Putamen (tissue), 1 donor: ENCODE measurements at regions not wholly inside any gene's neighbourhood (a gene's known extent, or its start where the extent isn't known, plus 50 kb on each side); places are given as distances from the start of the nearest gene placed in this dataset.

Experiments
- DNase-seq: peaks from one replicate; pipeline ENCODE4 v3.0.0-alpha.2; 2016; ENCODE audit warnings: low spot score

DNA sequence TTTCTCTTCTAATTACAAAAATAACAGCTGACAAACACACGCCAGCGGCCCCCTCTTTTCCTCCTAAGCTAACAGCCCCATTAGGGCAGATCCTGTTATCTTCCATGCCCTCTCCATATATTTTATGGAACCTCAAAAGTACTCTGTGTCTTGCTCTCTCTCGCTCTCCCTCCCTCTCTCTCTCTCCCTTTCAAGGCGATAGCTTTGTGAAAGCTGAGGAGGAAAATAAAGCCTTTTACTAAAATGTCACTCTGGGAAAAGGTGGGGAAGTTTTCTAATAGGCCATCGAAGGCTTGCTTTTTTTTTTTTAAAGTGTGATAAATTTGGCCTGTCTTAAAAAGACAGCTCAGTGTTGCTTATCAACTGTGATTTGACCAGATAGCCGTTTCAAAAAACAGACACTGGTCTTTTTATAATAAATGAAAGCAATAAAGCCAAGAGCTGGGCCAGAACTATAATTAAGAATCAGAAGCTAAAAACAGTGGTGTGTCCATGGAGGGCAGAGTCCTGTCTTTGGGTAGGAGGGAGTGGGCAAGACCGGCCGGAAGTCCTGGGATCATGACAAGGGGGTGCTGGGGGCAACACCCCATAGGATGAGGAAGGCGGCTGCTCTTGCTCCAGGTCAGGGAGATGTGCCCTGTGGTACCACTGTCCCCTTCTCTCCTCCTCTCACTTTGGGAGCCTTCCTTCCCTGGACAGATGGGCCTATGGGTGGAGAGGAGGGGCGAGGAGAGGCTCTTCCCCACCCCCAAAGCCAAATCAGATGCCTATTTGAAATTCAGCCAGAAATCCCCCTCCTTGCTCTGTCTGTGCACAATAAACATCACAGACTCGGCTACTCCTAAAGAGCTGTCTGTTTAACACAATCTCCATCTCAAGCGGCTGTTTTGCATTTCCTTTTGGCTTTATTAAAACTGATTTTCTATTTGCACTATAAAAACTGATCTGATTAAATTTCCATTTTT lies 267.2 kb downstream of the BUD13 start:
- no peak for DNase-seq

GRCh38 chr11:116504541-116505297 lies 268.1 kb downstream of the BUD13 start:
- DNase-seq = no peak

DNA sequence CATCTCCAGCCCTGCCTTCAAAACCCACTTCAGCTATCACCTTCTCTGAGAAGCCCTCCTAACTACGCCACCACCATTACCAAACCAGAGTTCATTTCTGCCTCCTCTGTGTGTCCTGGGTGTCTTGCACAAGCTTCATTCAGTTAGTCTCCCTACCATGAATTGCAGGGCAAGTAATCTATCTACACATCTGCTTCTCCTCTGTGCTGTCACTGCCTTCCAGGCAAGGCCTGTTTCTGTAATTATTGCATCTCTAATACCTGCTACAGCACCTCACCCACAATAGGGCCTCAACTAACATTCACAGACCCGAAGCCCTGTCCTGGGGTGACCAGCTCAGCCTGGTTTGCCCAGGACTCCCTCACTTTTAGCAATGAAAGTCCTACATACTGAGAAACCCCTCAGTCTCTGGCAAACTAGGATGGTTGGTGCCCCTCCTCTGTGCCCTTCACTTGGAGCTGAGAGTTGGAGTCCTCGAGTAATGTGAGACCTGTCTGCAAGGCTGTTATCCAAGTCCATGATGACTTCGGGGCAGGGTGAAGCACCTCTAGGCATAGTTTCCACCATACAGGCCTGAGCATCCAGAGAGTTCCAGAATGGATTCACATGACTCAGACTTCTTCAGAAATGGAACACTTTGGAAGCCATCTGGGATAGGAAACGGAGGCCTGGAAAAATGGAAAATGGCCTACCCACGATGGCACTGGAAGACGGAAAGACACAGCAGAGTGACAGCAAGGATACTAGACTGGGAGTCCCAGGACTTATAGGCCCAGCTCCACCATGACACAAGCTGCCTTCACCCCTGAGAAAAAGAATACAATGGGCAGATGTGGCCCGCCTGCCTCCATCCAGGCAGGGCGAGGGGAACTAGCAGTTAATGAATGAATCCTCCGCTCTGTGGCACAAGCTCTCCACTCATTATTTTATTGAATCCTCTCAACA lies 269.3 kb downstream of the BUD13 start:
- no peak for DNase-seq

GRCh38 chr11:116502641-116503061 lies 270.1 kb downstream of the BUD13 start:
- DNase-seq = peak; percentile 30

- no peak for DNase-seq
Measured at GRCh38 chr11:116501728-116502127, 271.1 kb downstream of the BUD13 start.

GRCh38 chr11:116500947-116501602 lies 271.7 kb downstream of the BUD13 start:
- DNase-seq = no peak

DNA sequence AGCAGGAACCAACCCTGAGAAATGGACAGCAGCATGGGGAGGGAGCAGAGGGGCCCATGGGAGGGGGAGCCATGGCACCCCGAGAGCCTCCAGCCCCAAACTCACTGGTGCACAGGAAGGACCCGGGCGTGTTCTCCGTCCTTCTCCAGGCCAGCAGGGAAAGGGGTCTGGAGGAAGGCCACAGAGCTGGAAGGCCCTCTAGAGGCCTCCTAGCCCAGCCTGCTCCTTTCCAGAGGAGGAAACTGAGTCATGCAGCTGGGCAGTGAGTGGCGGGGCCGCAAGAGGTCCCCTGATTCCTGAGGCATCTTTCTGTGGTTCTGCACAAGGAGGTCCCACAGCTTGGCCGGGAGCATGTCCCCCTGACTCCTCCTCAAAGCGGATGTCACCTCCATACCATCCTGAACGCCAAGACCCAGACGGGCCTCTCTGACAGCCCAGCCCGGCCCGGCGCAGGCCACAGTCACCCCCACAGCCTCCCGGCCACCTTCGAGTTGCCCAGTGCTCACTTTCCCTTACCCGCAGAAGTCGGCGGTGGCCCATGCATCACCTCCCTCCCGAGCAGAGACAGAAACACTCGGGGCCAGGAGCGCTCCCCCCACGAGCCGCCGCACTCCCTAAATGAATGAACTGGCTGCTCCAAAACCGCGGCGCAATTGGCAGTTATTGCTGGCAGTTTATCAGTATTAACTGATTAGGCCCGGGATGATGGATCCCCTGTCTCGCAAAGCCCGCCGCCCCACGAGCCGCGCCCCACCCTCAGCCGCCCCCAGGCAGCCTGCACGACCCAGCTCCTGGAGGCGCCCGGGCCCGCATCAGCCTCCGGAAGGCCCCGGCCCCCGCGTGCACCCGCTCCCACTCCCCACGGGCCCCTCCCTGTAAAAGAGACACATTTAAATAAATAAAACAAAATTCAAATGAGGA lies 272.5 kb downstream of the BUD13 start:
- no peak for DNase-seq

DNA sequence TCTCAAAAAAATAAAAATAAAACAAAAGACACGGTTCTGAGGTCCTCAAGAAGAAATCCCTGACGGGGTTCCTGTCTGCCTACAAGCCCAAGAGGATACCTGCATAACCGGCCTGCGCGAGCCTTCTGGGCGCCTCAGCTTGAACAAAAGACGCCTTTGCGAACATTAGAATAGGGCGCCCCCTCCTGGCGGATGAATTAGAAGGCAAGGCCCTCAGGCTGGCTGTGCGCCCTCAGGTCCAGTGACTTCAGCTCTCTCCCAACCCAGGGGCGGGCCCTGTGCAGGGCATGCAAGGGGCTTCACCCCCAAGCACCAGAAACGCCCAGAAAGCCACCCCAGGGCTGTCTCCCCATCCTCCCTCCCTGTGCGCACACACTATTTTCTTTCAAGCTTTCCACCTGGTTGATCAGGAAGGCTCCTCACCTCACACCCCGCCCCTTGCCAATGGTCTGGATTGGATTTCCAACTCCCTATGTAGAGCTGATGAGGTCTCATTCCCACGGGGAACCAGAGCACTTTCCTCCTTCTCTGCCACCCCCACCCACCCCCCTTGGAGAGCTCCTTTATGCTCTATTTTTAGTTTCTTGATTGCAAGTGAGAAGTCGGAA lies 273.3 kb downstream of the BUD13 start:
- DNase-seq = no peak

GRCh38 chr11:116498161-116498560 lies 274.6 kb downstream of the BUD13 start:
- no peak for DNase-seq

DNA sequence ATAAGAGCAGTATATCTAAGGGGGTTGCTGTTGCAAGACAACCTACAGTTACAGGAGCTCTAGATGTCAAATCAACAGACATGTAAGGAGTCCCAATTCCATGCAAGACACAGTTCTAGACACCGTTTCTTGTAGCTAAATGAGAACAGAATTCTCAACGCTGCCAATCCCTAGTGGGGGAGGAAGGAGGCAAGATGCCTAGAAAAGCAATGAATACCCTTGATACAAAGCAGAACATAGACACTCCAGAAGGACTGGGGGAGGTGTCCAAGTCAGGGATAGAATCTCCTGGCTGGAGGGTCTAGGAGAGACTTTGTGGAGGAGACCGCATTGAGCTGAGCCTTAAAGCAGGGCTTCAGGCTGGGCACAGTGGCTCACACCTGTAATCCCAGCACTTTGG lies 280.2 kb downstream of the BUD13 start:
- DNase-seq = no peak

DNA sequence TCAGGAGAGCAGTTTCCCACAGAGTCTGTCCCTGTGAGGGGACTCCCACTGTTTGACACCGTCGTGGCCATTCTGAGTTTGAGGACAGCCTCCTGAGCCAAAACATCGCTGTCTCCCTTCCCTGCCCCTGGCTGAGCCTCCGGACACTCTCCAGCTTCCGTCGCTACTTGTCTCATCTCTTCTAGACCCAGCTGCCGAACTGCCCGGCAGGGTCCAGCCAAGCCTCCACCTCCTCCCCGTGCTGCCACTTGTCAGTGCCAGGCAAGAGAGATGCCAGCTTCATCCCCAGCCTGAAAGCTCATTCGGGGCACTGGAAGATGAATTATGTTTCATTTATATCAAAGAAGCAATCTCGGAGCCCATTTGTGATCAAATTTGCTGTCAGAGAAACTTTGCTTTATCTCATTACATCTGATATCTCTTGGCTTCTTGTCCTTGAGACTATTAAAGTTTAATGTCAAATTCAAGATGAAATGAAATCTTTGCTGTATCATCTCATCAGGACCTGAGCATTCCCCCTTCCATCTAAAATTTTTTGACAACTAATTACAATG lies 283.9 kb downstream of the BUD13 start:
- DNase-seq = no peak

DNA sequence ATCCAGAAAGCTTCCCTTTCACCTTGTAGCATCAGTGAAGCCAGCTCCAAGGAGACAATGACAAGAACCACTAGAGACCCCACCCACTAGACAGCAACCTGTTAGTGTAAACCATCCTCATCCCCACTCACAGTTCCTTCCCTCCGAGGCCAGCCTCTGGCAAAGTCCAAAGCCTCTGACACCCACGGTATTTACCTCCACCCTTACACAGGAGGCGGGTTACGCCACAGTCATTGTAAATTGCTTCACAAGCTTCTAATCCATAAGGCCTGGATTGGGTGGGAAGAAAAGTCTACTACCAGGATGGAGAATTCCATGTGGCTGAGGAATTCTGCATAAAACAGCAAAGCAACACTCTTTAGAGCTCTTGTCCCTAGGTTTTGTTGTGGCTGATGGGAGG lies 287.4 kb downstream of the BUD13 start:
- no peak for DNase-seq

DNA sequence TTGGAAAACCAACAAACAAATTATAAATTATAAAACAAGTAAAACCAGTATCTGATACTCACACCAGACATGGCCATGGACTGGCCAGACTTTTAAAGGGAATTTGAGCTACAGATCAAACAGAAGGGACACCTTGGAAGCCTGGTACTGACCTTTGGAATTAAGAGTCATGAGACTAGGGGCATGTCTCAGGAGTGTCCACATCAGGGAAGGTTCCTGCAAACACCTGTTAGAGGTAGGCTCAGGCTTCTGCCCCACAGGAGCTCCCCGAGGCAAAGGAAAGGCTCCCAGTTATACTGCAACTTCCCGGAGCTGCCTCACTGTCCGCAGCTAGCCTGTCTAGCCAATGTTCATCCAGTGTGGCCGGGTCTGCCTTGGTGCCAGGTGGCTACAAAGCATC lies 290.1 kb downstream of the BUD13 start:
- no peak for DNase-seq

DNA sequence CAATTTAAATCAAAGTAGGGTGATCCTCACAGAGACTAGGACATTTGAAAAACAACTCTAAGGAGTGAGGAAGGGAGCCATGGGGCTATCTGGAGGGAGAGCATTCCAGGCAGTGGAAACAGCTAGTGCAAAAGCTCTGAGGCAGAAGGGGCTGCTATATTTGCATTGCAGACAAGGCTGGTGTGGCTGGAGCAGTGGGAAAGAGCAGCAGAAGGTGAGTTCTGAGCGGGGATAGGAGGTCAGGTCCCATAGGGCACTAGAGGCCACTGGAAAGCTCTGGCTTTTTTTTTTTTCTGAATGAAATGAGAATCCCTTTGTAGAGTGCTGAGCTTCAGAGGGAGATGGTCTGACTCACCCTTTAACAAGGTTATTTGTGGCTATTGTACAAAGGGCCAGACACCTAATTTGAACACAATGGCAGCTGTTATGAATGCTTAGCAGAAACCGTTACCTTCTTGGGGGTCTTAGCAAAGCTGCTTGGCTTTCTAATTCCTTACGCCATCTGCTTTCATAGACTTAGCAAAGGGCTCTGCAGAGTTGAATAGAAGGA lies 291.6 kb downstream of the BUD13 start:
- no peak for DNase-seq

DNA sequence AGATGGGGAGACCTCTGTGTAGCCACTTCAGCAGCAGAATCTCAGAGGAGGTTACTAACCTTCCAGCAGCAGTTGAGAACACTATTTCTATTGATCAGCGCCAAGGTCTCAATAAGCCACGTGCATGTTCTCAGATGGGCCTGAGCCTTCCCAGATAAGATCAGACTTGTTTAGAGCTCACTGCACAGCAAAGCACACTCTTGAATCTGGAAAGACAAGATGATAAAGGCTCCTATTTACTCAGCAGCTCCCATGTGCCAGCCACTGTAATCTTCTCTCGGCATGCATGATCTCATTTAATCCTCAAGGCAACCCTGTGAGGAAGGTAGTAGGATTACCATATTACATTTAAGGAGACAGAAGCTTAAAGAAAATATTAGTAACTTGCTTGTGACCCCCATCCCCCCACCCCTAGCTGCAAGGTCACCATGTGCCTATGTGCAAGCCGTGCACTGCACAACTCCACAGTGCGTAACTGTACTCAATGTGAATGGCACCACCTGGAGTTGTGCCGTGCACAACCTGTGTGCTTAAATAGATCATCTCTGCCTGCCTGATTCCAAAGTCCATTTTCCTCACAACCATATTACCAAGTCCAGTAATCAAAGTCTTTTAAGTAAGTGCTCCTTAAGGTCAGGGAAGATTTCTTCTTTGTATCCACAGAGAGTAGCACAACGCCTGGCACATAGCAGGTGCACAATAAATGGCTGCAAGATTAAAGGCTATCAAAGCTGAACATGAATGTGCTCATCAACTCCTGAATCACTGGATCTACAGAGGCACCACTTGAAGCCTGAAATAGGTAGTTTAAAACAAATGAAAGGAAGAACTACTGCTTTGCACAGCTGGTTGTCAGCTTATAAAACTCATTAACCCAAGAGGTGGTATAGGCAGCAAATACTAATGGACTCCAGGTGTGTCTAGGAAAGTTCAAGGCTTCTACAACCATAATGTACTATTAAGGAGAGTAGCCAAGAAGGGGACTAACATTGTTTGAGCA lies 293.8 kb downstream of the BUD13 start:
- DNase-seq = no peak

DNA sequence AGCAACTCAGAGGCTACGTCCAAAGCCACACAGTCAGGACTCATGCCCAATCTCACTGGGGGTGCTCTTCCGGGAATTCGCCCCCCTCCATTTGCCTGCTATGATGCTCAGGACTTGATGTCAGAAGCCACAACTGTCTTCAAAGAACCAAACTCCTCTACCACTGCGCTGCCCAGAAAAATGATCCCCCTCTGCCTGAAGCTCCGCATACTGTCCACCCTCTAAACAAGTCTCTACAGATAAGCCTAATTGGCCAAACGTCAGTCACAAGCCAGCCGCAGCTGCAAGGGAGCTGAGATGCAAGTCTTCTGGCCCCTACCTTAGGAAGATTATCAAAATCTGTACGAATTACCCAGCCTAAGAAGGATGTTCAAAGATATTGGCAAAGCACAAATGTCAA lies 294.6 kb downstream of the BUD13 start:
- DNase-seq = no peak

DNA sequence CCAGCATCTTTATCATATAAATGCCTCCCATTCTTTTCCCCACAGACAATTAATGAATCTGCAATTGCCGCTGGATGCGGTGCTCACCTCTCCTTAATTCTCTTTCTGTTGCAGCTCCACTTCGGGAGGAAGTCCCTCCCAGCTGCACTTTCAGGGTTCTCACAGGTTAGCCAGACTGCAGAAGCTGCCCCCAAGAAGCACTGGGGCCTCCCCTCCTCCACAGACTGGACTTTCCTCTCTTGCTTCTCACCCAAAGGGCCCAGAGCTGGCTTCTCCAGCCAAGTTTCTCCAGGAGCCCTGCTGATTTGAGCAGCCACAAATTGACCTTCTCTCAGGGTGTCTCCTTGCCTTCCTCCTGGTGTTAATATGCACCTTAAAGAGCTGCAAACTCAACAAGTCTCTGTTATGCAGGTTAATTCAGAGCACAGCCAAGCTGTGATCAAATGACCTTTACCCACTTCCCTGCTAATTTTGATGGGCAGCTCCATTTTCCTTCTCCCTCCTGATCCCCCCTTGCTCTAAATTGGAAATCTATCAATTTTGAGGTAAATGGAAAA lies 298.9 kb downstream of the BUD13 start:
- DNase-seq = no peak
